CD8-positive, alpha-beta memory T cell (primary cell): ENCODE measurements at regions not wholly inside any gene's neighbourhood (a gene's known extent, or its start where the extent isn't known, plus 50 kb on each side); places are given as distances from the start of the nearest gene placed in this dataset.

Experiments used
- CTCF ChIA-PET: fragments of 350-600 bp; sonication (Branson Sonifier 250); formaldehyde crosslinking; loops from one replicate; lab custom pipeline; 2021; ENCODE audit warnings: antibody characterized with exemption; lab: Charles Lee
- POLR2A ChIA-PET: fragments of 350-600 bp; sonication (Branson Sonifier 250); formaldehyde crosslinking; loops from one replicate; lab custom pipeline; 2021; ENCODE audit warnings: antibody characterized with exemption; lab: Charles Lee
- DNase-seq, 5 donors: peaks; one replicate each; pipeline versions ENCODE4 v3.0.0 to v3.0.0-alpha.2; 2020 to 2022; ENCODE audit warnings: mixed read lengths in 1 of 5
- H3K27ac ChIP-seq: one replicate; pipeline ENCODE4 v1.7.0; 2013; ENCODE audit warnings: low read depth, mild to moderate bottlenecking, low read length, moderate library complexity
- H3K27me3 ChIP-seq: 2 replicates; pipeline ENCODE4 v1.7.0; 2013; ENCODE audit warnings: low read length, mild to moderate bottlenecking; ENCODE audit not compliant: insufficient read depth, poor library complexity, severe bottlenecking
- H3K36me3 ChIP-seq: 2 replicates; pipeline ENCODE4 v1.7.0; 2013; ENCODE audit warnings: mild to moderate bottlenecking, low read length, moderate library complexity; ENCODE audit not compliant: insufficient read depth
- H3K4me1 ChIP-seq: 2 replicates; pipeline ENCODE4 v1.7.0; 2013; ENCODE audit warnings: mild to moderate bottlenecking, low read length, moderate library complexity; ENCODE audit not compliant: insufficient read depth
- H3K4me3 ChIP-seq: 2 replicates; pipeline ENCODE4 v1.7.0; 2013; ENCODE audit warnings: mild to moderate bottlenecking, low read length
- H3K9me3 ChIP-seq: 2 replicates; pipeline ENCODE4 v1.7.0; 2013; ENCODE audit warnings: mild to moderate bottlenecking, low read length
- H3K27ac Mint-ChIP-seq, 8 donors: one replicate each; pipeline ENCODE4 v1.8.0; 2020 to 2021; ENCODE audit warnings: mixed read lengths in 8 of 8, mild to moderate bottlenecking in 6 of 8, inconsistent platforms in 3 of 8, moderate library complexity in 3 of 8
- H3K27me3 Mint-ChIP-seq, 2 donors: one replicate each; pipeline ENCODE4 v1.8.0; 2020 to 2021; ENCODE audit warnings: mixed read lengths in 2 of 2, mild to moderate bottlenecking in 1 of 2, moderate library complexity in 1 of 2
- H3K36me3 Mint-ChIP-seq, 3 donors: one replicate each; pipeline ENCODE4 v1.8.0; 2020 to 2021; ENCODE audit warnings: mixed read lengths in 3 of 3, inconsistent platforms in 1 of 3, mild to moderate bottlenecking in 1 of 3
- H3K4me1 Mint-ChIP-seq, 3 donors: one replicate each; pipeline ENCODE4 v1.8.0; 2020 to 2021; ENCODE audit warnings: mixed read lengths in 3 of 3, inconsistent platforms in 1 of 3, mild to moderate bottlenecking in 1 of 3
- H3K4me3 Mint-ChIP-seq, 7 donors: one replicate each; pipeline ENCODE4 v1.8.0; 2020 to 2021; ENCODE audit warnings: mixed read lengths in 7 of 7, mild to moderate bottlenecking in 6 of 7, moderate library complexity in 4 of 7, inconsistent platforms in 2 of 7
- H3K9me3 Mint-ChIP-seq, 5 donors: one replicate each; pipeline ENCODE4 v1.8.0; 2020 to 2022; ENCODE audit warnings: mixed read lengths in 5 of 5, mild to moderate bottlenecking in 3 of 5, moderate library complexity in 2 of 5, inconsistent platforms in 1 of 5

DNA sequence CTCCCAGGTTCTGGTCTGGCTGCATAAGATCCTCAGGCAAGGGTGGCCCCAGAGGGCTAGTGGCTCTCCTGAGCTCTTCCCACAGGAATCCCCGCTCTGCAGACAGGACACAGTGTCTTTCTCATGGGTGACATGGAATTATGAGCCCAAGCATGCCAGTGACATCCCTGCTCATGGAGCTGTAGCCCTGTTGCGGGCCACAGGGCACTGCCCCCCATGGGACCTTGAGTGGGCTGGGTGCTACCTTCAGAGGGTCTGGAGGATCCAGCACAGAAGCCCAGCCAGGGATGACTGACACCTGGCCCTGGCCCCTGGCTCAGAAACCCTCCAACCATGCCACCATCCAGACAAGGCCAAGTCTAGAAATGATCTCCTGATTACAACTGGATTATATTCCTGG lies 657.5 kb upstream of the DEFB115 start:
- Histone ChIP-seq H3K27ac (no peak overlapping the region), H3K27me3 (no peaks in the 10 kb centered on the region), H3K4me1 (no peaks in the 10 kb centered on the region), H3K36me3 (no peaks in the 10 kb centered on the region), H3K4me3 (no peak overlapping the region), H3K9me3 (no peaks in the 10 kb centered on the region)
- Mint-ChIP-seq H3K4me3 (no peak overlapping the region), H3K9me3 (peaks cover 0 to 14% (median 11%) of the 10 kb centered on the region in 5 donors), H3K27ac (no peak overlapping the region), H3K27me3 (peaks cover 0 to 2% of the 10 kb centered on the region in 2 donors), H3K36me3 (peaks cover 0 to 3% (median 0%) of the 10 kb centered on the region in 3 donors), H3K4me1 (no peaks in the 10 kb centered on the region)
- ChIA-PET CTCF (no interaction called here), POLR2A (no interaction called here)
- DNase-seq, result no peak

GRCh38 chr20:30601974-30602373 lies 655.5 kb upstream of the DEFB115 start:
- no peak for DNase-seq
- Histone ChIP-seq H3K36me3 (no peaks in the 10 kb centered on the region), H3K4me1 (no peaks in the 10 kb centered on the region), H3K4me3 (no peak overlapping the region), H3K27me3 (no peaks in the 10 kb centered on the region), H3K27ac (no peak overlapping the region), H3K9me3 (no peaks in the 10 kb centered on the region)
- H3K27ac Mint-ChIP-seq, result no peak overlapping the region
- H3K27me3 Mint-ChIP-seq, result peaks cover 0 to 4% of the 10 kb centered on the region in 2 donors
- ChIA-PET POLR2A (no interaction called here), CTCF (no interaction called here)
- H3K4me1 Mint-ChIP-seq, result no peaks in the 10 kb centered on the region
- peaks cover 0 to 3% (median 0%) of the 10 kb centered on the region in 3 donors for H3K36me3 Mint-ChIP-seq
- peaks cover 3 to 19% (median 9%) of the 10 kb centered on the region in 5 donors for H3K9me3 Mint-ChIP-seq
- H3K4me3 Mint-ChIP-seq, result no peak overlapping the region

GRCh38 chr20:30602424-30602823 lies 655.0 kb upstream of the DEFB115 start:
- no peak for DNase-seq

GRCh38 chr20:30606990-30607389 lies 650.5 kb upstream of the DEFB115 start:
- no peaks in the 10 kb centered on the region for H3K4me1 Mint-ChIP-seq
- H3K27ac Mint-ChIP-seq, result no peak overlapping the region
- no peaks in the 10 kb centered on the region for H3K4me1 ChIP-seq
- peaks cover 0 to 2% (median 0%) of the 10 kb centered on the region in 3 donors for H3K36me3 Mint-ChIP-seq
- H3K27me3 ChIP-seq, result no peaks in the 10 kb centered on the region
- H3K4me3 Mint-ChIP-seq, result no peak overlapping the region
- H3K27ac ChIP-seq, result no peak overlapping the region
- peaks cover 0 to 2% of the 10 kb centered on the region in 2 donors for H3K27me3 Mint-ChIP-seq
- ChIA-PET POLR2A (no interaction called here), CTCF (no interaction called here)
- H3K4me3 ChIP-seq, result no peak overlapping the region
- H3K36me3 ChIP-seq, result no peaks in the 10 kb centered on the region
- peaks cover 5 to 19% (median 15%) of the 10 kb centered on the region in 5 donors for H3K9me3 Mint-ChIP-seq
- H3K9me3 ChIP-seq, result no peaks in the 10 kb centered on the region
- DNase-seq, result no peak

More at GRCh38 chr20:30602424-30602823, 655.0 kb upstream of the DEFB115 start:
- no peaks in the 10 kb centered on the region for H3K4me1 ChIP-seq
- H3K27me3 ChIP-seq, result no peaks in the 10 kb centered on the region
- Mint-ChIP-seq H3K9me3 (peaks cover 3 to 19% (median 9%) of the 10 kb centered on the region in 5 donors), H3K36me3 (peaks cover 0 to 3% (median 0%) of the 10 kb centered on the region in 3 donors), H3K4me3 (no peak overlapping the region), H3K4me1 (no peaks in the 10 kb centered on the region), H3K27me3 (peaks cover 0 to 2% of the 10 kb centered on the region in 2 donors), H3K27ac (no peak overlapping the region)
- ChIA-PET POLR2A (no interaction called here), CTCF (no interaction called here)
- H3K36me3 ChIP-seq, result no peaks in the 10 kb centered on the region
- no peak overlapping the region for H3K27ac ChIP-seq
- no peaks in the 10 kb centered on the region for H3K9me3 ChIP-seq
- no peak overlapping the region for H3K4me3 ChIP-seq

DNA sequence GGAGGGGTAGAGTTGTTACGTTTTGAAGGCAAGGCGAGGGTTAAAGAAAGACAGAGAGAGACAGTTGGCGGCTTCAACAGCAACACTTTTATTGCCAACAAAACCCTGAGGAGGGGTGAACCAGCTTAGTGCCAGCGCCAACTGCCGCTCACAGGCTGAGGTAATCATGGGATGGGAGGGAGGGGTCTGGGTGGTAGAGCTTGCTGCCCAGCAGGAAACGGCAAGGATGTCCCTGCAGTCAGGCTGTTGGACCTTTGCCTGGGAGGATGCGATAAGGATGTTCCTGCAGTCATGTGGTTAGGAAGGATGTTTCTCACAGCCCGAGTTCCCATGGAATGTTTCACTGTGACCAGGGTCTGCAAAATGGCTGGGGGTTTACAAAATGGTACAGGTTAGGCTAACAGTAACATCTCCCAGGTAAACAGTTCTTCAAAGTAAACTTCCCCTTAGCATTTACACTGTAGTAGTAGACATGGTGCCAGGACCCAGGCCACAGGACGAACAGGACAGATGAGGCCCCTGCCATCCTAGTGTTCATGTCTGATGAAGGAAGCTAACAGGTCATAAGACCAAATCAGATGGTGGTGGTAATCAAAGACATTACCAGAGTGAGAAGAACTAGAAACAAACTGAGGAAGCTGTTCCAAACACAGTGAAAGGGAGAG lies 647.3 kb upstream of the DEFB115 start:
- CTCF ChIA-PET, result no interaction called here

GRCh38 chr20:30610751-30611150 lies 646.7 kb upstream of the DEFB115 start:
- H3K9me3 Mint-ChIP-seq, result peaks cover 3 to 14% (median 9%) of the 10 kb centered on the region in 5 donors
- H3K4me1 Mint-ChIP-seq, result no peaks in the 10 kb centered on the region

More for the DNA sequence above, 647.3 kb upstream of the DEFB115 start:
- no peak overlapping the region for H3K4me3 Mint-ChIP-seq
- no peaks in the 10 kb centered on the region for H3K36me3 ChIP-seq
- H3K27me3 ChIP-seq, result no peaks in the 10 kb centered on the region
- no peak overlapping the region for H3K27ac ChIP-seq
- no peaks in the 10 kb centered on the region for H3K9me3 ChIP-seq
- POLR2A ChIA-PET, result no interaction called here
- H3K27ac Mint-ChIP-seq, result peak overlapping the region in 1 of 8 donors; percentile 18
- no peaks in the 10 kb centered on the region for H3K36me3 Mint-ChIP-seq
- H3K27me3 Mint-ChIP-seq, result peaks cover 0 to 2% of the 10 kb centered on the region in 2 donors
- no peak for DNase-seq
- peaks cover 3 to 14% (median 9%) of the 10 kb centered on the region in 5 donors for H3K9me3 Mint-ChIP-seq
- no peak overlapping the region for H3K4me3 ChIP-seq
- no peaks in the 10 kb centered on the region for H3K4me1 ChIP-seq
- H3K4me1 Mint-ChIP-seq, result no peaks in the 10 kb centered on the region

GRCh38 chr20:30611239-30611984 lies 646.1 kb upstream of the DEFB115 start:
- POLR2A ChIA-PET, result no interaction called here
- CTCF ChIA-PET, result no interaction called here

More at GRCh38 chr20:30610751-30611150, 646.7 kb upstream of the DEFB115 start:
- H3K4me3 ChIP-seq, result no peak overlapping the region
- H3K36me3 ChIP-seq, result no peaks in the 10 kb centered on the region
- H3K4me1 ChIP-seq, result no peaks in the 10 kb centered on the region
- no peak overlapping the region for H3K27ac ChIP-seq
- Mint-ChIP-seq H3K4me3 (no peak overlapping the region), H3K27me3 (peaks cover 0 to 2% of the 10 kb centered on the region in 2 donors), H3K36me3 (no peaks in the 10 kb centered on the region), H3K27ac (no peak overlapping the region)
- ChIA-PET CTCF (no interaction called here), POLR2A (no interaction called here)
- H3K27me3 ChIP-seq, result no peaks in the 10 kb centered on the region
- DNase-seq, result no peak
- H3K9me3 ChIP-seq, result no peaks in the 10 kb centered on the region

DNA sequence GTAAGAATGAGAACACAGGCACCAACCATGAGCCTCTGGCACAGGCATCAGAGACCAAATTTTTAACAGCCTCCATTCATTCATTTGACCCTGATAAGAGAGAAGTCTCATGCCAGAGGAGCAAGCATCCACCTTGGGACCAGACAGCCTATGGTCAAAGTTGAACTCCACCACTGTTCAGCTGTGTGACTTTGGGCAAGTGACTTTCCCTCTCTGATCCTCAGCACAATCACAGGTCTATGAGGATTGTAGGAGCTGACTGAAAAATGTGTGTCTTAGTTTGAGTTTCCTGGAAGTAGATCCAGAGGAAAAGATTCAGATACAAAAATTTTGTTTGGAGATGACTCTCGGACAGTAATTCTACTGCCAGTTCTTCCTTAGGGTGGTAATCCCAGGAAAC lies 645.1 kb upstream of the DEFB115 start:
- Histone ChIP-seq H3K36me3 (no peaks in the 10 kb centered on the region), H3K9me3 (no peaks in the 10 kb centered on the region), H3K4me1 (no peaks in the 10 kb centered on the region), H3K27me3 (no peaks in the 10 kb centered on the region), H3K27ac (no peak overlapping the region), H3K4me3 (no peak overlapping the region)
- H3K4me3 Mint-ChIP-seq, result no peak overlapping the region
- peaks cover 0 to 12% (median 5%) of the 10 kb centered on the region in 5 donors for H3K9me3 Mint-ChIP-seq
- H3K36me3 Mint-ChIP-seq, result no peaks in the 10 kb centered on the region
- no peak for DNase-seq
- H3K4me1 Mint-ChIP-seq, result no peaks in the 10 kb centered on the region
- ChIA-PET POLR2A (no interaction called here), CTCF (no interaction called here)
- no peak overlapping the region for H3K27ac Mint-ChIP-seq
- no peaks in the 10 kb centered on the region for H3K27me3 Mint-ChIP-seq

More at GRCh38 chr20:30611239-30611984, 646.1 kb upstream of the DEFB115 start:
- H3K9me3 ChIP-seq, result no peaks in the 10 kb centered on the region
- H3K4me3 ChIP-seq, result no peak overlapping the region
- no peaks in the 10 kb centered on the region for H3K4me1 ChIP-seq
- no peaks in the 10 kb centered on the region for H3K4me1 Mint-ChIP-seq
- peaks cover 3 to 12% (median 5%) of the 10 kb centered on the region in 5 donors for H3K9me3 Mint-ChIP-seq
- H3K27me3 Mint-ChIP-seq, result no peaks in the 10 kb centered on the region
- no peak overlapping the region for H3K4me3 Mint-ChIP-seq
- no peak overlapping the region for H3K27ac ChIP-seq
- H3K36me3 Mint-ChIP-seq, result no peaks in the 10 kb centered on the region
- no peak overlapping the region for H3K27ac Mint-ChIP-seq
- DNase-seq, result no peak
- no peaks in the 10 kb centered on the region for H3K36me3 ChIP-seq
- no peaks in the 10 kb centered on the region for H3K27me3 ChIP-seq
